ENCODE measurements at regions not wholly inside any gene's neighbourhood (a gene's known extent, or its start where the extent isn't known, plus 50 kb on each side); places are given as distances from the start of the nearest gene placed in this dataset.

DNA sequence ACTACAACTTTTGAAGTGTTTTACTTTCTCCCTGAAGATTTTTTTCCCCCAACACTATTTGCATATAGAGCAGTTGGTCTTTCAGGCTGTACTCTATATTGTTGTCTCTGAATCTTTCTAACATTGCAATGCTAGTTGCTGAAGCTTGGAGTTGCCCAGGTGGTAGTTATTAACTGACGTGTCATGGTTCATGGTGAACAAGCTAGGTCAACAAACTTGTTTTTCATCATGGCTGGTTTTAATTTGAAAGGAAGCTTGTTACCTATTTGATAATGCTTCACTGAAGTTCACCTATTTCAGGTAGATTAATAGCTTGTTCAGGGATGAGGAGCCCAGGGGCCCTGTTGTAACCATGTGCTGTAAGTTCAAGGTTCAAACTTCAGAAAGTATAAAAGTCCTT, 158.8 kb upstream of the ZEB2 start:
- ChIA-PET CTCF (no interaction called here), POLR2A (interaction anchor here (2.3 kb wide), 1 partner anchor 9 kb away, joined by 6 read pairs; no protein-coding TSS in a partner anchor)
- Mint-ChIP-seq H3K36me3 (ENCODE audit: low read depth) (no peaks in the 10 kb centered on the region), H3K27ac (no peak overlapping the region), H3K9me3 (no peaks in the 10 kb centered on the region), H3K27me3 (no peaks in the 10 kb centered on the region), H3K4me1 (peaks cover 39% of the 10 kb centered on the region), H3K4me3 (no peak overlapping the region)
- DNase-seq: no peak
- TF ChIP-seq, protein P1, sequence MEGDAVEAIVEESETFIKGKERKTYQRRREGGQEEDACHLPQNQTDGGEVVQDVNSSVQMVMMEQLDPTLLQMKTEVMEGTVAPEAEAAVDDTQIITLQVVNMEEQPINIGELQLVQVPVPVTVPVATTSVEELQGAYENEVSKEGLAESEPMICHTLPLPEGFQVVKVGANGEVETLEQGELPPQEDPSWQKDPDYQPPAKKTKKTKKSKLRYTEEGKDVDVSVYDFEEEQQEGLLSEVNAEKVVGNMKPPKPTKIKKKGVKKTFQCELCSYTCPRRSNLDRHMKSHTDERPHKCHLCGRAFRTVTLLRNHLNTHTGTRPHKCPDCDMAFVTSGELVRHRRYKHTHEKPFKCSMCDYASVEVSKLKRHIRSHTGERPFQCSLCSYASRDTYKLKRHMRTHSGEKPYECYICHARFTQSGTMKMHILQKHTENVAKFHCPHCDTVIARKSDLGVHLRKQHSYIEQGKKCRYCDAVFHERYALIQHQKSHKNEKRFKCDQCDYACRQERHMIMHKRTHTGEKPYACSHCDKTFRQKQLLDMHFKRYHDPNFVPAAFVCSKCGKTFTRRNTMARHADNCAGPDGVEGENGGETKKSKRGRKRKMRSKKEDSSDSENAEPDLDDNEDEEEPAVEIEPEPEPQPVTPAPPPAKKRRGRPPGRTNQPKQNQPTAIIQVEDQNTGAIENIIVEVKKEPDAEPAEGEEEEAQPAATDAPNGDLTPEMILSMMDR (IDR thresholded peaks at IDR 0.05): no peak
- no peak for ATAC-seq (ENCODE audit: low read depth)
- intact Hi-C loops (cut with micrococcal nuclease): no loop called here

DNA sequence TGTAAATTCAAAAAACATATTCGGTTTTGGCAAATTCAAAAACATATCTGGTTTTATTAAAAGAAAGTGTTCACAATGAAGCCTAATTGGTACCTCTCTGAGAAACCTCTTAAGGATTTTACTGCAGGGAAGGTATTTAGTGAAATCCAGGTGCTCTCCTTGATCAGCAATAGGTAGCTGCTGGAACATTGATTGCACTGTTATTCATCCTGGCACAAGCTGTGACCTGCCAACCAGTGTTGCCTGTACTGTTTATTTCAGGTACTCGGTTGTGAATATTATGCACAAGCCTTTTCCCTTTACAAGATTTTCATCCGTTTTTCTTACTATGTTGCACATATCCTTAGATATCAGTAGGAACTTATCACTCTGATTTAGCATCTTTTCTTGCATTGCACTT, 155.8 kb upstream of the ZEB2 start:
- TF ChIP-seq, protein P1 (IDR thresholded peaks at IDR 0.05): no peak
- Mint-ChIP-seq H3K4me1 (peaks cover 38% of the 10 kb centered on the region), H3K36me3 (ENCODE audit: low read depth) (no peaks in the 10 kb centered on the region), H3K27me3 (no peaks in the 10 kb centered on the region), H3K9me3 (no peaks in the 10 kb centered on the region), H3K27ac (no peak overlapping the region), H3K4me3 (no peak overlapping the region)
- ATAC-seq (ENCODE audit: low read depth) (no peak), DNase-seq (no peak)
- intact Hi-C loops (cut with micrococcal nuclease): no loop called here
- ChIA-PET CTCF (no interaction called here), POLR2A (no interaction called here)

DNA sequence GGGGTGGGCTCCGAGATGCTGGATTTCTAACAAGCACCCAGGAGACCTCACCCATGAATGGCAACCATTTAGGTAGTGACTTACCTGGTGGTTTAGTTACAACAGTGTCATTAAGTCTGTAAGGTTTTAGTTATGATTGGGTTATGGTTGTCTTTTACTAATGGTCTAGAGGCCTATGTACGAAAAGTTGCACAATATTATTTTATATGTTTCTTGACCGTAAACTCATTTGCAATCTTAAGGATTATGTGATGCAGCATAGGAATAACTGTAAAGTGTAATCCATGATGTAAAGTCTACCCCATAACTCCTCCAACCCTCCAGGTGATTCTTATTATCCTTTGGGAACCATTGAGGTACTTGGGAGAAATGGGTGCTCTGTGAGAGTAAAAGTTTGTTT, 155.4 kb upstream of the ZEB2 start:
- TF ChIP-seq, protein P1 (IDR thresholded peaks at IDR 0.05): no peak
- no peaks in the 10 kb centered on the region for H3K36me3 Mint-ChIP-seq (ENCODE audit: low read depth)
- DNase-seq (no peak), ATAC-seq (ENCODE audit: low read depth) (no peak)
- intact Hi-C loops (cut with micrococcal nuclease): no loop called here
- H3K4me3 Mint-ChIP-seq: no peak overlapping the region
- no peak overlapping the region for H3K27ac Mint-ChIP-seq
- H3K4me1 Mint-ChIP-seq: peaks cover 36% of the 10 kb centered on the region
- ChIA-PET CTCF (no interaction called here), POLR2A (no interaction called here)
- no peaks in the 10 kb centered on the region for H3K27me3 Mint-ChIP-seq
- H3K9me3 Mint-ChIP-seq: no peaks in the 10 kb centered on the region

- POLR2A ChIA-PET: no interaction called here
Measured at GRCh38 chr2:144674071-144674470, 154.2 kb upstream of the ZEB2 start.

GRCh38 chr2:144673456-144673855, 153.5 kb upstream of the ZEB2 start:
- H3K4me3 Mint-ChIP-seq: no peak overlapping the region
- DNase-seq (no peak), ATAC-seq (ENCODE audit: low read depth) (no peak)
- CTCF ChIA-PET: no interaction called here
- H3K9me3 Mint-ChIP-seq: no peaks in the 10 kb centered on the region
- TF ChIP-seq, protein P1 (IDR thresholded peaks at IDR 0.05): no peak
- POLR2A ChIA-PET: no interaction called here
- no peaks in the 10 kb centered on the region for H3K27me3 Mint-ChIP-seq
- H3K36me3 Mint-ChIP-seq (ENCODE audit: low read depth): no peaks in the 10 kb centered on the region
- no peak overlapping the region for H3K27ac Mint-ChIP-seq
- H3K4me1 Mint-ChIP-seq: peaks cover 32% of the 10 kb centered on the region
- intact Hi-C loops (cut with micrococcal nuclease): no loop called here

More at GRCh38 chr2:144674071-144674470, 154.2 kb upstream of the ZEB2 start:
- H3K4me1 Mint-ChIP-seq: peaks cover 34% of the 10 kb centered on the region
- CTCF ChIA-PET: no interaction called here
- intact Hi-C loops (cut with micrococcal nuclease): no loop called here
- TF ChIP-seq, protein P1 (IDR thresholded peaks at IDR 0.05): no peak
- no peak for DNase-seq
- no peaks in the 10 kb centered on the region for H3K9me3 Mint-ChIP-seq
- H3K4me3 Mint-ChIP-seq: no peak overlapping the region
- no peak for ATAC-seq (ENCODE audit: low read depth)
- no peak overlapping the region for H3K27ac Mint-ChIP-seq
- H3K36me3 Mint-ChIP-seq (ENCODE audit: low read depth): no peaks in the 10 kb centered on the region
- no peaks in the 10 kb centered on the region for H3K27me3 Mint-ChIP-seq
